Retinal pigment epithelial cell (primary cell): ENCODE measurements at regions not wholly inside any gene's neighbourhood (a gene's known extent, or its start where the extent isn't known, plus 50 kb on each side); places are given as distances from the start of the nearest gene placed in this dataset.

Experiments
- DNase-seq: peaks from one replicate; pipeline ENCODE4 v3.0.0-alpha.2; 2010; ENCODE audit warnings: low read depth
- H3K4me3 ChIP-seq: 2 replicates; pipeline ENCODE4 v1.5.1; 2011; ENCODE audit warnings: mild to moderate bottlenecking, low read length, control low read depth, moderate library complexity
- TF ChIP-seq, protein P1 (sequence below): conservative IDR thresholded peaks from 2 replicates; pipeline ENCODE4 v1.5.1; 2011; ENCODE audit warnings: low read depth, low read length, control low read depth, inconsistent platforms

DNA sequence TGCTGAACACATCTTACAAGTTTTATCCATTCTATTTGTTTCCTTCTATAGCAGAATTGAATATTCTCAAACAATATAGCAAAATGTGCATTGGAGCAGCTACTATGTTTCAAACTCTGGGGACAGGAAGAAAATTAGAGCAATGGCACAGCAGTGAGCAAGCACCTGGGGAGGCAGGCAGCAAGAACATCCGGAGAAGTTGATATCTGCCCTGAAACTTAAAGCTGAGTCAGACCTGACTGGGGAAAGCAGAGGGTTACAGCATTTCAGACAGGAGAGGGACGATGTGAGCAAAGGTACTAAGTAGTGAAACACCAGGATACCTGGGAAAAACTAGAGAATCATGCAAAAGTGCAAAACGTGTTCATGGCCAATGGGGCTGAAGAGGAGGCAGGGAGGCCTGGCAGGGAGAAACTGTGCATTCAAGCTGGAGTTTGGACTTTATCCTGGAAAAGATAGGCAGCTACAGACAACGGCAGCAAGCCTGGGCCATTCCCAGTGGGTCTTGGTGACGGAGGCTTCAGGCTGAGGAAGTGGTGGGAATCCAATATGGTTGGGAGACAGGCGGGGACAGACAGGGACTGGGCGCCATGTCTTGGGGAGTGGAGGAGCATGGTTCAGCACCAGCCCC is 118.0 kb upstream of the CDKN3 start:
- no peak for DNase-seq
- no peak overlapping the region for H3K4me3 ChIP-seq
- TF ChIP-seq, protein P1, sequence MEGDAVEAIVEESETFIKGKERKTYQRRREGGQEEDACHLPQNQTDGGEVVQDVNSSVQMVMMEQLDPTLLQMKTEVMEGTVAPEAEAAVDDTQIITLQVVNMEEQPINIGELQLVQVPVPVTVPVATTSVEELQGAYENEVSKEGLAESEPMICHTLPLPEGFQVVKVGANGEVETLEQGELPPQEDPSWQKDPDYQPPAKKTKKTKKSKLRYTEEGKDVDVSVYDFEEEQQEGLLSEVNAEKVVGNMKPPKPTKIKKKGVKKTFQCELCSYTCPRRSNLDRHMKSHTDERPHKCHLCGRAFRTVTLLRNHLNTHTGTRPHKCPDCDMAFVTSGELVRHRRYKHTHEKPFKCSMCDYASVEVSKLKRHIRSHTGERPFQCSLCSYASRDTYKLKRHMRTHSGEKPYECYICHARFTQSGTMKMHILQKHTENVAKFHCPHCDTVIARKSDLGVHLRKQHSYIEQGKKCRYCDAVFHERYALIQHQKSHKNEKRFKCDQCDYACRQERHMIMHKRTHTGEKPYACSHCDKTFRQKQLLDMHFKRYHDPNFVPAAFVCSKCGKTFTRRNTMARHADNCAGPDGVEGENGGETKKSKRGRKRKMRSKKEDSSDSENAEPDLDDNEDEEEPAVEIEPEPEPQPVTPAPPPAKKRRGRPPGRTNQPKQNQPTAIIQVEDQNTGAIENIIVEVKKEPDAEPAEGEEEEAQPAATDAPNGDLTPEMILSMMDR: no peak

DNA sequence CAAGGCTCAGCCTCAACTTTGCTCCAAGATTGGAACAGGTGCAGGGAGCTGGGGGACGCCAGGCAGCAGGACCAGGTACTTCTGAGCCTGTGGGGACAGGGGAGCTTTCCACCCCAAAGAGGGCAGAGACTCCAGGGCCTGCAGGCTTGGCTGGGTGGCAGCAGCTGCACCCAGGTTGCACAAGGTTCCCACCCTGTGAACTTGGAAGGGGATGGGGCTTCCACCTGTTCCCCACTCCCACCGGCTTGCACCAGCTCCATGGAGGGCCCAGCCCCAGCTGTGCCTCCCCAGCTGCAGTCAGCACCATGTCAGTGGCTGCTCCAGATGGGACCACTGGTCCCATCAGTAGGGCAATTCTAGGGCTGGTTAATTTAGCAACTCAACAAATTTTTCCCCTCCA is 114.0 kb upstream of the CDKN3 start:
- TF ChIP-seq, protein P1: no peak
- no peak for DNase-seq
- no peak overlapping the region for H3K4me3 ChIP-seq

DNA sequence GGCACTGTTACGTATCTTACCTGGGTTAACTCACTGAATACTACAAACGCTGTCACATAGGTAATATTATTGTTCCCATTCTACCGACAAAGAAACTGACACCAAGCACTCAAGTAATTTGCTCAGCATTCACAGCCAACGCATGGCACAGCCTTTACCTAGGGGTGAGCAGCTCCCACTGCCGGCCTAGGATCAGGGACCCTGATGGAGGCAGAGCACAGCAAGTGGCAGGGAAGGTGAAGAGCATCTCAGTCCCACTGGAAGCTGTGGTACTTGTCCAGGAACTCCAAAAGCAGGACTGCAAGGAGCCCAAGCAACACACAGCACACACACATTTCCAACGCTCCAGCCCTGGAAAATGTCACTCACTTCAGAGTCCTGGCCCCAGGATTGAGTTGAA is 111.8 kb upstream of the CDKN3 start:
- no peak overlapping the region for H3K4me3 ChIP-seq
- DNase-seq: no peak
- TF ChIP-seq, protein P1: no peak

DNA sequence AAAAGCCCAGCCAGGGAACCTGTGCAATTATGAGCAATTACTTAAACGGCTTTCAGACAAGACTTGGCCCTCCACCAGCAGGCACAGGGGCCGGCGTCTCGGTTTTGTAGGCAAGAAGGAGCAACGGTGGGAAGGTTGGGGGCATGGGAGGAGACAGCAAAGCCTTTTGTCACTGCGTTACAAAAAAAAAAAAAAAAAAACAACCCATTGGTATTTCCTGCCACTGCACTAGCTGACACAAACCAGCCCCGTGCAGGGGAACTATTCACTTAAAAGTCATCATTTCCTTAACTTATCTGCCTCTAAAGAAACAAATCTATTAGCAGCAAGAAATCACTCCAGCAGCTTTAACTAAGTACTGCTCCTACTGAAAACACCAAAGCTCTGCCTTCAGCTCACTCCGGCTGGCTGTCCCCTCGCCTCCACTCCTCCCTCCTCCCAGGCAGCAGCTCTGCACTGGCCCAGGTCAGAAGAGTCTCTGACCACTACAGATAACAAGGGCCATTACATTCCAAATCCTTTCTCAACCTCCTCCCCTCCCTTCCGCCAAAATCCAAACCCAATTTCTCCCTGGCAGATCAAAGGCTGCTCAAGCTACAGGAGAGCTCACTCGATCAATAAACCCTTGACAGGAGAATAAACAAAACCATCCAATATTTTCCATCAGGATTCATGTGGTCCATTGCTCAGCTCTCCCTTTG is 105.2 kb upstream of the CDKN3 start:
- H3K4me3 ChIP-seq: no peak overlapping the region
- TF ChIP-seq, protein P1: no peak
- peak; percentile 11 for DNase-seq

DNA sequence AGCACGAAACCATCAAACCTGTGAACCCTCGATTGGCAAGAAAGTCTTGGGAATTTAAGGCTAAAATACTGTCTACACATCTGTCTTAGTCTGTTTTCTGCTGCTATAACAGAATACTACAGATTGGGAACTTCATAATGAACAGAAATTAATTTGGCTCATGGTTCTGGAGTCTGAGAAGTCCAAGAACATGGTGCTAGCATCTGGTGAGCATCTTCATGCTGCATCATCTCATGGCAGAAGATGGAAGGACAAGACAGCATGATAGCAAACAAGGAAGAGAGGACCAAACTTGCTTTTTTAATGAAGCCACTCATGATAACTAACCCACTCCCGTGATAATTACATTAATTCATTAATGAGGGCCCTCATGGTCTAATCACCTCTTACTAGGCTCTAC is 102.0 kb upstream of the CDKN3 start:
- no peak for DNase-seq
- TF ChIP-seq, protein P1: no peak
- no peak overlapping the region for H3K4me3 ChIP-seq

DNA sequence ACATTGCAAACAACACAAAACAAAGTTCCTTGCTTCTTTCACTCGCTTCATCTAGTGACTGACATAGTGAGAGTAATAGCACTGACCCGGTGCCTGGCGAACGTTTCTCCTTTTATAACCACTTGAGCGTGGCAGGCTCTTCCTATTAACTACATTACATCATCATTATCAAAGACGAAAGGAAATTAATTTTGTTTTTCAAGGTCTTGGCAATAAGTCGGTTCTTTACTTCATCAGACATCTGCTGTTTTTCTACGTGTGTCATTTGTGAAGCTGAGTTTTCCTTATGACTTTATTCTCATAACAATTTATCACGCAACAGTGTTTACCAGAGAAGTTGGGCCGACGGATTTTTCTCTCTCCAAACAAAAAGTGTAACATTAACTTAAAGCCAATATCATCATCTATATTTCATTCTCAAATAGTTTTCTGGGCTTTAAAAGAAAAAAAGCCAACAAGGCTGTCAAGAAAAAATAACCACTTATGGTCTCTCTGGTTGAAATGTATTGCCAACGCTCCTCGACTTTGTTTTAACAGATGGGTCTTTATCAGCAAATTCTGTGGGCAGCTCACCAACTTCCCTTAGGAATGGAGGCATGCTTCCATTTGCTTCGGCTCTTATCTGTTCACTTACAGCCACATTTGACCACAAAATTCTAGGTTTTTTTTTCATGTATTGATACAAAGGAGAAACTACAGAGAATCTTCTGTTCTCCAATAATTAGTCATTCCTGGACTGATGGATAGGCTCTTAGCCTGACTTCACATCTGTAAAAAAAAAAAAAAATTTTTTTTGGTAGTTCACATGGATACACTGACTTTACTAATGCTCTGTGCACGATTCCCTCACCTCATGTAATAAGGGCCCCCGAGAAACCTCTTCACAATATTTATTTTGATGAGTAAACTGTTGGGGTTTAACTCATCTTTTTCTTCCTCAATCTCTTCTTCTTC is 97.1 kb upstream of the CDKN3 start:
- no peak overlapping the region for H3K4me3 ChIP-seq
- no peak for DNase-seq
- TF ChIP-seq, protein P1: no peak
